IMR-90 (cell line): ENCODE measurements at regions not wholly inside any gene's neighbourhood (a gene's known extent, or its start where the extent isn't known, plus 50 kb on each side); places are given as distances from the start of the nearest gene placed in this dataset.

Source experiments
- ATAC-seq: fragments of 200-7000 bp; cut with Tn5 transposase; 2 replicates; pipeline ENCODE4 v1.9.1; 2020; ENCODE audit warnings: low read depth, mild to moderate bottlenecking, moderate library complexity
- BruUV-seq: library from RNA; stranded (reverse); fragments of 400-500 nt; replicated peaks from 2 replicates; lab custom pipeline; 2021; lab: Mats Ljungman, UMichigan
- CTCF ChIA-PET: fragments of 300-600 bp; formaldehyde crosslinking; extraction: SDS; loops from one replicate; lab custom pipeline; 2021; ENCODE audit warnings: antibody characterized with exemption; lab: Yijun Ruan, JAX
- POLR2A ChIA-PET: fragments of 300-600 bp; sonication (Branson Sonifier 250); formaldehyde crosslinking; loops from one replicate; lab custom pipeline; 2022; ENCODE audit warnings: antibody characterized with exemption; ENCODE audit not compliant: unreplicated experiment; lab: Charles Lee
- DNase-seq: peaks from one replicate; pipeline ENCODE4 v3.0.0; 2013
- H2AFZ ChIP-seq: replicated peaks from 2 replicates; pipeline ENCODE3; 2013; ENCODE audit warnings: low read length, mild to moderate bottlenecking; ENCODE audit not compliant: poor library complexity
- H2AK5ac ChIP-seq: 2 replicates; pipeline ENCODE4 v1.6.1; 2013; ENCODE audit warnings: low read depth, low read length, inconsistent platforms
- H2AK9ac ChIP-seq: replicated peaks from 2 replicates; pipeline ENCODE3; 2013; ENCODE audit warnings: mild to moderate bottlenecking, low read depth, low read length, moderate library complexity; ENCODE audit not compliant: poor library complexity
- H2BK120ac ChIP-seq: 2 replicates; pipeline ENCODE4 v1.6.1; 2013; ENCODE audit warnings: low read depth, low read length, inconsistent platforms
- H2BK15ac ChIP-seq: 3 replicates; pipeline ENCODE4 v1.6.1; 2013; ENCODE audit warnings: low read depth, low read length, inconsistent platforms
- H2BK20ac ChIP-seq: 2 replicates; pipeline ENCODE4 v1.6.1; 2013; ENCODE audit warnings: low read depth, mild to moderate bottlenecking, inconsistent platforms, low read length, moderate library complexity
- H2BK5ac ChIP-seq: 2 replicates; pipeline ENCODE4 v1.6.1; 2013; ENCODE audit warnings: mild to moderate bottlenecking, low read depth, low read length, inconsistent platforms; ENCODE audit not compliant: poor library complexity, severe bottlenecking
- H3K14ac ChIP-seq: replicated peaks from 2 replicates; pipeline ENCODE4 v1.6.1; 2013; ENCODE audit warnings: low read depth, low read length, inconsistent platforms
- H3K18ac ChIP-seq: 2 replicates; pipeline ENCODE4 v1.6.1; 2013; ENCODE audit warnings: low read depth, low read length, control low read depth
- H3K23ac ChIP-seq: 2 replicates; pipeline ENCODE4 v1.6.1; 2013; ENCODE audit warnings: low read depth, low read length, inconsistent platforms
- H3K27ac ChIP-seq: 2 replicates; pipeline ENCODE4 v1.5.1; 2013; ENCODE audit warnings: mild to moderate bottlenecking, control low read depth, low read length; ENCODE audit not compliant: insufficient read depth
- H3K27me3 ChIP-seq: 2 replicates; pipeline ENCODE4 v1.6.1; 2013; ENCODE audit warnings: low read length; ENCODE audit not compliant: control insufficient read depth, insufficient read depth
- H3K36me3 ChIP-seq: 2 replicates; pipeline ENCODE4 v1.6.1; 2013; ENCODE audit warnings: low read length, mixed read lengths; ENCODE audit not compliant: control insufficient read depth, insufficient read depth
- H3K4ac ChIP-seq: 2 replicates; pipeline ENCODE4 v1.6.1; 2013; ENCODE audit warnings: low read depth, low read length, inconsistent platforms
- H3K4me1 ChIP-seq: 2 replicates; pipeline ENCODE4 v1.6.1; 2013; ENCODE audit warnings: low read length, mixed read lengths; ENCODE audit not compliant: control insufficient read depth, insufficient read depth
- H3K4me2 ChIP-seq: 2 replicates; pipeline ENCODE4 v1.6.1; 2013; ENCODE audit warnings: low read depth, mild to moderate bottlenecking, control low read depth, low read length, moderate library complexity
- H3K4me3 ChIP-seq: 2 replicates; pipeline ENCODE4 v1.5.1; 2013; ENCODE audit warnings: low read depth, mild to moderate bottlenecking, control low read depth, low read length, moderate library complexity; ENCODE audit not compliant: insufficient read depth
- H3K56ac ChIP-seq: 2 replicates; pipeline ENCODE4 v1.6.1; 2013; ENCODE audit warnings: low read length, inconsistent platforms; ENCODE audit not compliant: insufficient read depth; ENCODE audit errors: extremely low read depth
- H3K79me1 ChIP-seq, 2 experiments: 2 replicates each; pipeline ENCODE4 v1.6.1; 2013; ENCODE audit warnings: low read length in 2 of 2, inconsistent platforms in 1 of 2, low read depth in 1 of 2
- H3K9ac ChIP-seq: 2 replicates; pipeline ENCODE4 v1.6.1; 2013; ENCODE audit warnings: low read depth, low read length, control low read depth
- H3K9me1 ChIP-seq: 2 replicates; pipeline ENCODE4 v1.6.1; 2013; ENCODE audit warnings: low read length, inconsistent platforms; ENCODE audit not compliant: insufficient read depth
- H3K9me3 ChIP-seq: 2 replicates; pipeline ENCODE4 v1.6.1; 2013; ENCODE audit warnings: low read length; ENCODE audit not compliant: control insufficient read depth, insufficient read depth
- H4K20me1 ChIP-seq: 2 replicates; pipeline ENCODE4 v1.6.1; 2013; ENCODE audit warnings: low read length, inconsistent platforms; ENCODE audit not compliant: insufficient read depth
- H4K5ac ChIP-seq: 2 replicates; pipeline ENCODE4 v1.6.1; 2013; ENCODE audit warnings: mild to moderate bottlenecking, low read depth, low read length, control low read depth
- H4K8ac ChIP-seq, 2 experiments: 2 replicates each; pipeline ENCODE4 v1.6.1; 2013; ENCODE audit warnings: low read depth in 2 of 2, low read length in 2 of 2, control low read depth in 1 of 2, inconsistent platforms in 1 of 2
- H4K91ac ChIP-seq: 2 replicates; pipeline ENCODE4 v1.6.1; 2013; ENCODE audit warnings: low read depth, low read length, inconsistent platforms; ENCODE audit not compliant: insufficient read depth
- CEBPB ChIP-seq: IDR thresholded peaks from 2 replicates; pipeline ENCODE4 v1.6.1; 2012; ENCODE audit warnings: low read depth, low read length, improper control_type of control experiment
- ELK1 ChIP-seq: fragments of 150-350 bp; IDR thresholded peaks from 2 replicates; pipeline ENCODE4 v1.6.1; 2016; ENCODE audit warnings: low read depth, mild to moderate bottlenecking, low read length, moderate library complexity, borderline replicate concordance
- MAFK ChIP-seq: IDR thresholded peaks from 2 replicates; pipeline ENCODE4 v1.6.1; 2012; ENCODE audit warnings: low read depth, low read length, improper control_type of control experiment
- MAZ ChIP-seq: IDR thresholded peaks from 2 replicates; pipeline ENCODE4 v1.6.1; 2012; ENCODE audit warnings: low read depth, mild to moderate bottlenecking, low read length, improper control_type of control experiment, moderate library complexity, borderline replicate concordance
- NFE2L2 ChIP-seq: fragments of 150-350 bp; IDR thresholded peaks from 2 replicates; pipeline ENCODE4 v1.6.1; 2016; ENCODE audit warnings: low read depth, mild to moderate bottlenecking, low read length
- POLR2A ChIP-seq: IDR thresholded peaks from 2 replicates; pipeline ENCODE4 v1.6.1; 2012; ENCODE audit warnings: mild to moderate bottlenecking, low read depth, low read length
- RFX5 ChIP-seq: IDR thresholded peaks from 2 replicates; pipeline ENCODE4 v1.8.0; 2012; ENCODE audit warnings: low read depth, mild to moderate bottlenecking, low read length, moderate library complexity
- WGBS, 2 experiments: methylation state at CpG; one replicate each; pipeline versions ENCODE4 v1.1.5 to v1.1.7; 2013; ENCODE audit warnings: missing lambda C conversion rate in 2 of 2; ENCODE audit not compliant: insufficient read length in 1 of 2; ENCODE audit errors: extremely low coverage in 2 of 2; 5-methylcytosine and 5-hydroxymethylcytosine counted together
- dilution Hi-C: fragments of 300-500 bp; cut with HindIII; formaldehyde crosslinking; loops from one replicate; pipeline ENCODE4 v1.14.3; 2018; ENCODE audit warnings: low sequenced_read_pairs; ENCODE audit not compliant: unreplicated experiment
- in situ Hi-C: fragments of 300-500 bp; cut with MboI; formaldehyde crosslinking; loops from 3 replicates; pipeline ENCODE4 v1.14.3; 2019; ENCODE audit warnings: low sequenced_read_pairs, inconsistent platforms, mixed read lengths
- intact Hi-C: fragments of 100-400 bp; cut with micrococcal nuclease; formaldehyde crosslinking; loops from 2 replicates; pipeline ENCODE4 v1.10.0; 2022
- TF ChIP-seq, protein P1 (sequence below): fragments of 150-350 bp; IDR thresholded peaks from 2 replicates; pipeline ENCODE4 v1.6.1; 2017; ENCODE audit warnings: mild to moderate bottlenecking, antibody characterized with exemption, low read length, low read depth
- TF ChIP-seq, protein P2 (sequence below): conservative IDR thresholded peaks from 2 replicates; pipeline ENCODE4 v1.5.1; 2012; ENCODE audit warnings: mild to moderate bottlenecking, low read depth, low read length, improper control_type of control experiment

DNA sequence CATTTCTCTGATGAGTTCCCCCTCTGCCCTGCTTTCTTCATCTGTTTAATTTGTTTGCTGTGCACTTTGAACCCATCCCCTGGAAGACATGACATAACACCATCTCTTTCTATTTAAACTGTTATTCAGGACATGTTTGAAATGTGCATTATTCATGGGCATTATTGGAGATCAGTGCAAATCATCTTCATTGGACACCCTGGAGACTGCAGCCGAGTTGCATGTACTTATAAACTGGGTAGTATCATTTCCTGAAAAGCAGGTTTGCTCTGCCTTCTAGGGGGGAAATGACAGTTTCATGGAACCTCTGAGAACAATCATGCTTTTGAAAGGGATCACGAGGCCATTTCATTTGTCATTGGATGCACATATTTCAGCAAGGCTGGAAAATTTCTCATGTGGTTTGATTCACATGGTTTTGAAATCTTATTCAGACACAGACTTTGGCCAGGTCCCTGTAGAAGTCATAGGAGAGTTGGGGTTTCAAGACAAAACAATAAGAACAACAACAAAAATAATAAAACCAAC lies 462.8 kb upstream of the MEX3C start:
- H3K18ac ChIP-seq: no peak overlapping the region
- H2BK120ac ChIP-seq: no peak overlapping the region
- H2BK5ac ChIP-seq: no peak overlapping the region
- TF ChIP-seq CEBPB (no peak), POLR2A (no peak), MAZ (no peak), MAFK (no peak), ELK1 (no peak), RFX5 (no peak), NFE2L2 (no peak)
- TF ChIP-seq, protein P1, sequence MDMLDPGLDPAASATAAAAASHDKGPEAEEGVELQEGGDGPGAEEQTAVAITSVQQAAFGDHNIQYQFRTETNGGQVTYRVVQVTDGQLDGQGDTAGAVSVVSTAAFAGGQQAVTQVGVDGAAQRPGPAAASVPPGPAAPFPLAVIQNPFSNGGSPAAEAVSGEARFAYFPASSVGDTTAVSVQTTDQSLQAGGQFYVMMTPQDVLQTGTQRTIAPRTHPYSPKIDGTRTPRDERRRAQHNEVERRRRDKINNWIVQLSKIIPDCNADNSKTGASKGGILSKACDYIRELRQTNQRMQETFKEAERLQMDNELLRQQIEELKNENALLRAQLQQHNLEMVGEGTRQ: no peak
- TF ChIP-seq, protein P2, sequence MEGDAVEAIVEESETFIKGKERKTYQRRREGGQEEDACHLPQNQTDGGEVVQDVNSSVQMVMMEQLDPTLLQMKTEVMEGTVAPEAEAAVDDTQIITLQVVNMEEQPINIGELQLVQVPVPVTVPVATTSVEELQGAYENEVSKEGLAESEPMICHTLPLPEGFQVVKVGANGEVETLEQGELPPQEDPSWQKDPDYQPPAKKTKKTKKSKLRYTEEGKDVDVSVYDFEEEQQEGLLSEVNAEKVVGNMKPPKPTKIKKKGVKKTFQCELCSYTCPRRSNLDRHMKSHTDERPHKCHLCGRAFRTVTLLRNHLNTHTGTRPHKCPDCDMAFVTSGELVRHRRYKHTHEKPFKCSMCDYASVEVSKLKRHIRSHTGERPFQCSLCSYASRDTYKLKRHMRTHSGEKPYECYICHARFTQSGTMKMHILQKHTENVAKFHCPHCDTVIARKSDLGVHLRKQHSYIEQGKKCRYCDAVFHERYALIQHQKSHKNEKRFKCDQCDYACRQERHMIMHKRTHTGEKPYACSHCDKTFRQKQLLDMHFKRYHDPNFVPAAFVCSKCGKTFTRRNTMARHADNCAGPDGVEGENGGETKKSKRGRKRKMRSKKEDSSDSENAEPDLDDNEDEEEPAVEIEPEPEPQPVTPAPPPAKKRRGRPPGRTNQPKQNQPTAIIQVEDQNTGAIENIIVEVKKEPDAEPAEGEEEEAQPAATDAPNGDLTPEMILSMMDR: no peak
- dilution Hi-C loops (no loop called here), intact Hi-C loops (no loop called here), in situ Hi-C loops (loop anchor here (25.0 kb wide), 1 partner anchor 1027 kb away; no protein-coding TSS in a partner anchor)
- H2BK20ac ChIP-seq: no peak overlapping the region
- no peak overlapping the region for H4K5ac ChIP-seq
- no peaks in the 10 kb centered on the region for H3K27me3 ChIP-seq
- H4K20me1 ChIP-seq: no peaks in the 10 kb centered on the region
- H4K91ac ChIP-seq: no peak overlapping the region
- no TSS peak for BruUV-seq
- no peak overlapping the region for H3K23ac ChIP-seq
- no peaks in the 10 kb centered on the region for H3K4me1 ChIP-seq
- H3K79me1 ChIP-seq: no peaks in the 10 kb centered on the region
- H3K14ac ChIP-seq: no peak overlapping the region
- ATAC-seq (no peak), DNase-seq (no peak)
- H4K8ac ChIP-seq: no peak overlapping the region
- H3K4me3 ChIP-seq: no peak overlapping the region
- no peak overlapping the region for H2AK9ac ChIP-seq
- POLR2A ChIA-PET: no interaction called here
- no peak overlapping the region for H2AK5ac ChIP-seq
- CTCF ChIA-PET: no interaction called here
- WGBS, 2 experiments: 0% methylated on average over 1 of the region's 2 CpGs; no CpG with 5 or more reads in 1 of the 2 experiments
- H2AFZ ChIP-seq: no peak overlapping the region
- no peak overlapping the region for H3K27ac ChIP-seq
- peaks cover 22% of the 10 kb centered on the region for H3K9me3 ChIP-seq
- no peak overlapping the region for H2BK15ac ChIP-seq
- no peaks in the 10 kb centered on the region for H3K9me1 ChIP-seq
- no peak overlapping the region for H3K56ac ChIP-seq
- no peak overlapping the region for H3K4me2 ChIP-seq
- H3K4ac ChIP-seq: no peak overlapping the region
- H3K9ac ChIP-seq: no peak overlapping the region
- no peaks in the 10 kb centered on the region for H3K36me3 ChIP-seq
